DND-41 (cell line): ENCODE measurements at regions not wholly inside any gene's neighbourhood (a gene's known extent, or its start where the extent isn't known, plus 50 kb on each side); places are given as distances from the start of the nearest gene placed in this dataset.

Experiments
- CTCF ChIP-seq: IDR thresholded peaks from 2 replicates; pipeline ENCODE4 v1.5.1; 2012; ENCODE audit warnings: borderline replicate concordance, low read length, moderate library complexity, mild to moderate bottlenecking; ENCODE audit not compliant: poor library complexity, severe bottlenecking; ENCODE audit errors: extremely low read depth
- EZH2 ChIP-seq: IDR thresholded peaks from 3 replicates; pipeline ENCODE4 v1.6.1; 2012; ENCODE audit warnings: borderline replicate concordance, low read depth, mild to moderate bottlenecking, moderate library complexity, low read length, inconsistent platforms; ENCODE audit not compliant: severe bottlenecking

GRCh38 chr3:86800116-86800515, 190.8 kb downstream of the VGLL3 start:
- TF ChIP-seq CTCF, result no peak
- no peak for TF ChIP-seq EZH2
